ENCODE measurements at regions not wholly inside any gene's neighbourhood (a gene's known extent, or its start where the extent isn't known, plus 50 kb on each side); places are given as distances from the start of the nearest gene placed in this dataset.

DNA sequence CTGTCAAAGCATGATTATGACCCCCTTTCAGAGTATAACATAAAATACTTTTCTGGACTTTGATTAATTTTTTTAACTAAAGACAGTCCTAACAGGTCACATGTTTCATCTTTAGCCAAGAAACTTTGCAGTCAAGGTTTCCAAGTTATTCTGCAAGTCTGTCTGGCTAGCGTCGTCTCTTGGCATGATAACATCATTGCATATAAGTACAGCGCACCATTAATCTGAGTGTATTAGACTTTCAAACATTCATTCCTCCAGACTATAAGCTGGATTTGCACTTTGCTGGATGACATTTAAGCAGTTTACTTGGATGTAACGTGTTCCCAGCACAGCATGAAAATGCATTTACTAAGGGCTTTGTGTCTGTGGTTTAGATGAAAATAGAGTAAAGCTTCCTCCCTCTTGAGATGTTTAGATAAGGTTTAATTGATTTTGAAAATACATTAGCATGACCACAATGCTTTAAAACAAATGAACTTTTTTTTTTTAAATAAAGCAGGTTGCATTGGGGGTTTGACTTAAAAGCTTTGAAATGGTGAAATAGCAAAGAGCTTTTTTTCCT is 349.0 kb upstream of the MTPN start:
- H3K4me3 ChIP-seq (ENCODE audit: low read length), result no peak overlapping the region
- CTCF ChIA-PET, result no interaction called here
- POLR2A ChIA-PET, result no interaction called here

DNA sequence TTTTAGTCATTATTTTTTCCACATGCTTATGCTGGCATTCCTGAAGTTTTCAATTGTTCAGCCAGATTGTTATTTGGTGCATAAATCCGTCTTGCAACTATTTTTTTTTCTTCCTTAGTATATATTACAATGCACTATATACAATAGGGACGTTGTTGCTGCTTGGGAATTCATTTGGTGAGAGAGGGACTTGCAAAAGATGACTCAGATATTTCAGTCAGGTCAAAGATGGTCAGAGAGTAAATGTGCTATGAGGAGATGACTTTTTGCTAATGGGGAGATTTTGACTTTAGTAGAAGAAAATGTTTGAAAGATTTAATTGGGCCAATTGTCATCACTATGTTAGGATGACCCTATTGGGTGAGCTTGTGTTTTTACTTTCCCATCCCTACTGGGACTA is 348.4 kb upstream of the MTPN start:
- intact Hi-C loops (cut with micrococcal nuclease), result no loop called here
- ATAC-seq (no peak), DNase-seq (no peak)
- Histone ChIP-seq H3K9me3 (ENCODE audit: control insufficient read depth in 2 of 3, low read length in 3 of 3) (no peaks in the 10 kb centered on the region), H3K36me3 (ENCODE audit: control insufficient read depth in 2 of 3, insufficient read depth in 3 of 3, low read length in 3 of 3) (no peaks in the 10 kb centered on the region), H3K27ac (ENCODE audit: low read depth, low read length) (no peak overlapping the region), H3K27me3 (ENCODE audit: control insufficient read depth in 2 of 2, insufficient read depth in 2 of 2, low read length in 2 of 2) (no peaks in the 10 kb centered on the region), H3K4me3 (ENCODE audit: low read length) (no peak overlapping the region), H3K4me1 (ENCODE audit: control insufficient read depth in 2 of 2, insufficient read depth in 2 of 2, low read length in 2 of 2) (no peaks in the 10 kb centered on the region)
- H3K9me3 Mint-ChIP-seq, result peaks cover 0 to 6% (median 0%) of the 10 kb centered on the region in 11 donors
- CTCF ChIA-PET, result no interaction called here
- H3K4me1 Mint-ChIP-seq, result no peaks in the 10 kb centered on the region
- POLR2A ChIA-PET, result no interaction called here
- no peak overlapping the region for H3K4me3 Mint-ChIP-seq
- H3K36me3 Mint-ChIP-seq, result no peaks in the 10 kb centered on the region
- peaks cover 0 to 8% (median 0%) of the 10 kb centered on the region in 5 donors for H3K27me3 Mint-ChIP-seq
- no peak overlapping the region for H3K27ac Mint-ChIP-seq

More for the DNA sequence above, 349.0 kb upstream of the MTPN start:
- Mint-ChIP-seq H3K4me1 (no peaks in the 10 kb centered on the region), H3K4me3 (no peak overlapping the region), H3K27me3 (peaks cover 0 to 8% (median 0%) of the 10 kb centered on the region in 5 donors), H3K9me3 (peaks cover 0 to 5% (median 0%) of the 10 kb centered on the region in 11 donors), H3K27ac (no peak overlapping the region), H3K36me3 (no peaks in the 10 kb centered on the region)
- Histone ChIP-seq H3K27me3 (ENCODE audit: control insufficient read depth in 2 of 2, insufficient read depth in 2 of 2, low read length in 2 of 2) (no peaks in the 10 kb centered on the region), H3K4me1 (ENCODE audit: control insufficient read depth in 2 of 2, insufficient read depth in 2 of 2, low read length in 2 of 2) (no peaks in the 10 kb centered on the region), H3K9me3 (ENCODE audit: control insufficient read depth in 2 of 3, low read length in 3 of 3) (no peaks in the 10 kb centered on the region), H3K36me3 (ENCODE audit: control insufficient read depth in 2 of 3, insufficient read depth in 3 of 3, low read length in 3 of 3) (no peaks in the 10 kb centered on the region), H3K27ac (ENCODE audit: low read depth, low read length) (no peak overlapping the region)
- intact Hi-C loops (cut with micrococcal nuclease), result no loop called here
- no peak for DNase-seq
- ATAC-seq, result no peak

DNA sequence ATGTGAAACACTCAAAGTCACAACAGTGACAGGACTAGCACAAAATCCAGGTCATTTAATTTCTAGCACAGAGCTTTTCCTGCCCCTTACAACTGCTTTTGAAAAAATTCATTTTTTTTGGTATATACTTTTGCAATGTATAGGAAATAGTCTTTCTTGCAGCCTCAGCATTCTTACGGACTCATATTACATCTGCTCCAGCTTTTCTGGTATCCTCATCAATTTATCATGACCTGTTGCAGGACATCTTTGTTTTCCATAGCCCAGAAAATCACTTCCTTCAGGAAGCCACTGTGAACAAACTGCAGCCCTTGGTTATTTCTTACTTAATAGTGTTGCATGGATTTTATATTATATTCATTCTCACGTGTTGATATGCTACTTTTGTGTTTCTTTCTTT is 347.9 kb upstream of the MTPN start:
- ChIA-PET POLR2A (no interaction called here), CTCF (no interaction called here)
- Histone ChIP-seq H3K4me1 (ENCODE audit: control insufficient read depth in 2 of 2, insufficient read depth in 2 of 2, low read length in 2 of 2) (no peaks in the 10 kb centered on the region), H3K27me3 (ENCODE audit: control insufficient read depth in 2 of 2, insufficient read depth in 2 of 2, low read length in 2 of 2) (no peaks in the 10 kb centered on the region), H3K9me3 (ENCODE audit: control insufficient read depth in 2 of 3, low read length in 3 of 3) (no peaks in the 10 kb centered on the region), H3K4me3 (ENCODE audit: low read length) (no peak overlapping the region), H3K27ac (ENCODE audit: low read depth, low read length) (no peak overlapping the region), H3K36me3 (ENCODE audit: control insufficient read depth in 2 of 3, insufficient read depth in 3 of 3, low read length in 3 of 3) (no peaks in the 10 kb centered on the region)
- DNase-seq (no peak), ATAC-seq (no peak)
- no peaks in the 10 kb centered on the region for H3K4me1 Mint-ChIP-seq
- H3K36me3 Mint-ChIP-seq, result no peaks in the 10 kb centered on the region
- peaks cover 0 to 8% (median 1%) of the 10 kb centered on the region in 11 donors for H3K9me3 Mint-ChIP-seq
- intact Hi-C loops (cut with micrococcal nuclease), result no loop called here
- H3K4me3 Mint-ChIP-seq, result no peak overlapping the region
- peaks cover 0 to 8% (median 0%) of the 10 kb centered on the region in 5 donors for H3K27me3 Mint-ChIP-seq
- H3K27ac Mint-ChIP-seq, result no peak overlapping the region

DNA sequence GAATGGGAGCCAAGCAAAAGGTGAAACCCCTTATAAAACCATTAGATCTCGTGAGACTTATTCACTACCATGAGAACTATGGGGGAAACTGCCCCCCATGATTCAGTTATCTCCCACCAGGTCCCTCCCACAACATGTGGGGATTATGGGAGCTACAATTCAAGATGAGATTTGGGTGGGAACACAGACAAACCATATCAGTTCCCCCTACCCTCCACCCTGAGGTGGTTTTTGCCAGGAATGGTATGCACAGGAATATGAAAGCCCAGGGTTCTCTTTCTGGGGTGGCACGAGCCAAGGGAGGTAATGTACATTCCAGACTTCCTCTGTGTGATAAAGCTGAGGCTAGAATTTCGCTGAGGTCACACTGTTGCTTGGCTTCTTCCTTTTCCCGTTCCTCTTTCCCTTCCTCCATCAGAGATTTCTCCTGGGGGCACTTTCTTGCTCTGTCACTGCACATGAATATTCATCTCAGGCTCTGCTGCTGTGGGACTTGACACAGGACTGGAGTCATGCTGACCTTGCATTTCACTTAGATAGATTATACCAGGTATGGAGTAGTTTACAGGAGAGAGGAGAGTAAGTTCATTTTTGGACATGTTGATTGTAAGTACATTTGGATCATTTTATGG is 347.0 kb upstream of the MTPN start:
- ChIA-PET POLR2A (no interaction called here), CTCF (no interaction called here)
- no peak overlapping the region for H3K27ac Mint-ChIP-seq
- no peak for DNase-seq
- Histone ChIP-seq H3K27me3 (ENCODE audit: control insufficient read depth in 2 of 2, insufficient read depth in 2 of 2, low read length in 2 of 2) (no peaks in the 10 kb centered on the region), H3K27ac (ENCODE audit: low read depth, low read length) (no peak overlapping the region), H3K36me3 (ENCODE audit: control insufficient read depth in 2 of 3, insufficient read depth in 3 of 3, low read length in 3 of 3) (no peaks in the 10 kb centered on the region), H3K9me3 (ENCODE audit: control insufficient read depth in 2 of 3, low read length in 3 of 3) (no peaks in the 10 kb centered on the region), H3K4me3 (ENCODE audit: low read length) (no peak overlapping the region), H3K4me1 (ENCODE audit: control insufficient read depth in 2 of 2, insufficient read depth in 2 of 2, low read length in 2 of 2) (no peaks in the 10 kb centered on the region)
- H3K27me3 Mint-ChIP-seq, result peaks cover 0 to 8% (median 0%) of the 10 kb centered on the region in 5 donors
- no peaks in the 10 kb centered on the region for H3K36me3 Mint-ChIP-seq
- ATAC-seq, result no peak
- intact Hi-C loops (cut with micrococcal nuclease), result no loop called here
- peaks cover 0 to 13% (median 3%) of the 10 kb centered on the region in 11 donors for H3K9me3 Mint-ChIP-seq
- H3K4me1 Mint-ChIP-seq, result no peaks in the 10 kb centered on the region
- no peak overlapping the region for H3K4me3 Mint-ChIP-seq

DNA sequence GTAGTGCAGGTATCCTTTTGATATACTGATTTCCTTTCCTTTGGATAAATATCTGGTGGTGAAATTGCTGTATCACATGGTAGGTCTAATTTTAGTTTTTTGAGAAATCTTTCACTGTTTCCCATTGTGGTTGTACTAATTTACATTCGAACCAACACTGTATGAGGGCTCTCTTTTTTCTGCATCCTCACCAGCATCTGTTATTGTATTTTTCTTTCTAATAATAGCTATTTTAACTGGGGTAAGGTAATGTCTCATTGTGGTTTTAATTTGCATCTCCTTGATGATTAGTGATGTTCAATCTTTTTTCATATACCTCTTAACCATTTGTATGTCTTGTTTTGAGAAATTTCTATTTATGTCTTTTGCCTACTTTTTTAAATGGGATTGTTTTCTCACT is 335.4 kb upstream of the MTPN start:
- POLR2A ChIA-PET, result no interaction called here
- H3K9me3 Mint-ChIP-seq, result peaks cover 1 to 38% (median 21%) of the 10 kb centered on the region in 11 donors
- H3K4me1 Mint-ChIP-seq, result no peaks in the 10 kb centered on the region

DNA sequence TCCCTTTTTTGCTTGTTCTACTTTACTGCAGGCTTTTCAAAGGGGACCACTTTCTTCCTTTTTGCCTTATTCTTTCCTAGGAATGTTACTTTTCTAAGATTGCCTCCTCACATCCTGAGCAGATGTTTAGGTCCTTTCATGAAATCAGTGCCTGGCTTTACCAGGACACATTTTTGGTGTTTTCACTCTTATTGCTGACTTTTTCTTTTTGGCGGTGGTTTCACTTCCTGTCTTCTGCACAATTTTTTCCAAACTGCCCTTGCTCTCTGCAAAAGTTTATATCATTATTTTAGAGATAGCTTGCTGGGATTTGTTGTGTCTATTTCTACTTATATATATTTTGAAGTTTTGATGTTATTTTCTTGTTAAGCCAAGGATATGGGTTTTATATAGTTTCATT is 332.2 kb upstream of the MTPN start:
- H3K36me3 Mint-ChIP-seq, result peaks cover 0 to 8% (median 0%) of the 10 kb centered on the region in 5 donors
- Histone ChIP-seq H3K27me3 (ENCODE audit: control insufficient read depth in 2 of 2, insufficient read depth in 2 of 2, low read length in 2 of 2) (no peaks in the 10 kb centered on the region), H3K9me3 (ENCODE audit: control insufficient read depth in 2 of 3, low read length in 3 of 3) (peaks cover 0 to 8% (median 0%) of the 10 kb centered on the region in 3 experiments), H3K27ac (ENCODE audit: low read depth, low read length) (no peak overlapping the region), H3K36me3 (ENCODE audit: control insufficient read depth in 2 of 3, insufficient read depth in 3 of 3, low read length in 3 of 3) (no peaks in the 10 kb centered on the region), H3K4me3 (ENCODE audit: low read length) (no peak overlapping the region), H3K4me1 (ENCODE audit: control insufficient read depth in 2 of 2, insufficient read depth in 2 of 2, low read length in 2 of 2) (no peaks in the 10 kb centered on the region)
- ChIA-PET CTCF (no interaction called here), POLR2A (no interaction called here)
- H3K4me3 Mint-ChIP-seq, result no peak overlapping the region
- H3K9me3 Mint-ChIP-seq, result peaks cover 2 to 25% (median 14%) of the 10 kb centered on the region in 11 donors
- DNase-seq, result no peak
- intact Hi-C loops (cut with micrococcal nuclease), result no loop called here
- H3K27me3 Mint-ChIP-seq, result peaks cover 0 to 4% (median 0%) of the 10 kb centered on the region in 5 donors
- no peaks in the 10 kb centered on the region for H3K4me1 Mint-ChIP-seq
- H3K27ac Mint-ChIP-seq, result no peak overlapping the region
- ATAC-seq, result no peak

More for the DNA sequence above, 335.4 kb upstream of the MTPN start:
- H3K27me3 Mint-ChIP-seq, result peaks cover 0 to 4% (median 0%) of the 10 kb centered on the region in 5 donors
- no peaks in the 10 kb centered on the region for H3K4me1 ChIP-seq (ENCODE audit: control insufficient read depth in 2 of 2, insufficient read depth in 2 of 2, low read length in 2 of 2)
- H3K27me3 ChIP-seq (ENCODE audit: control insufficient read depth in 2 of 2, insufficient read depth in 2 of 2, low read length in 2 of 2), result no peaks in the 10 kb centered on the region
- no peak overlapping the region for H3K4me3 ChIP-seq (ENCODE audit: low read length)
- CTCF ChIA-PET, result no interaction called here
- intact Hi-C loops (cut with micrococcal nuclease), result no loop called here
- H3K27ac ChIP-seq (ENCODE audit: low read depth, low read length), result no peak overlapping the region
- DNase-seq (no peak), ATAC-seq (no peak)
- H3K4me3 Mint-ChIP-seq, result no peak overlapping the region
- H3K27ac Mint-ChIP-seq, result no peak overlapping the region
- peaks cover 0 to 8% (median 0%) of the 10 kb centered on the region in 3 experiments for H3K9me3 ChIP-seq (ENCODE audit: control insufficient read depth in 2 of 3, low read length in 3 of 3)
- H3K36me3 ChIP-seq (ENCODE audit: control insufficient read depth in 2 of 3, insufficient read depth in 3 of 3, low read length in 3 of 3), result no peaks in the 10 kb centered on the region
- H3K36me3 Mint-ChIP-seq, result peaks cover 0 to 8% (median 0%) of the 10 kb centered on the region in 5 donors

DNA sequence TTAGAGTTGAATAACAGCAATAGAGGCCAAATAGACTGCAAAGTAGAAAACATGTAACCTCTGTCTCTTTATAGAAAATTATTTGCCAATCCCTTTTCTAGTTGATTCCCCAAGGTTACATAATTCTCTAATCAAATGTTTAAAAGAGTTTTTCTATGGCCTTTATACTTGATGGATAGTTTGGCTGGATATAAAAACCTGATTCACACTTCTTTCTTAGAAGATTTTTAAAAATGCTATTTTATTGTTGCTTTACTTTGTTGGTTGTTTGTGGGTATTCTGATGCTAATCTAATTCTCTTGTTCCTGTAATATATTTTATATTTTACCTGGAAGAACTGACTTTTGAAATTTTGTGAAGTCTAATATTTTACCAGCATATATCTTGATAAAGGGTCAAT is 331.1 kb upstream of the MTPN start:
- Mint-ChIP-seq H3K4me3 (no peak overlapping the region), H3K27ac (no peak overlapping the region), H3K36me3 (peaks cover 0 to 8% (median 0%) of the 10 kb centered on the region in 5 donors), H3K27me3 (peaks cover 0 to 4% (median 0%) of the 10 kb centered on the region in 5 donors), H3K4me1 (no peaks in the 10 kb centered on the region), H3K9me3 (peaks cover 2 to 26% (median 14%) of the 10 kb centered on the region in 11 donors)
- ChIA-PET POLR2A (no interaction called here), CTCF (no interaction called here)
- no peak for ATAC-seq
- Histone ChIP-seq H3K4me1 (ENCODE audit: control insufficient read depth in 2 of 2, insufficient read depth in 2 of 2, low read length in 2 of 2) (no peaks in the 10 kb centered on the region), H3K4me3 (ENCODE audit: low read length) (no peak overlapping the region), H3K36me3 (ENCODE audit: control insufficient read depth in 2 of 3, insufficient read depth in 3 of 3, low read length in 3 of 3) (no peaks in the 10 kb centered on the region), H3K27me3 (ENCODE audit: control insufficient read depth in 2 of 2, insufficient read depth in 2 of 2, low read length in 2 of 2) (no peaks in the 10 kb centered on the region), H3K27ac (ENCODE audit: low read depth, low read length) (no peak overlapping the region), H3K9me3 (ENCODE audit: control insufficient read depth in 2 of 3, low read length in 3 of 3) (peaks cover 0 to 8% (median 0%) of the 10 kb centered on the region in 3 experiments)
- no peak for DNase-seq
- intact Hi-C loops (cut with micrococcal nuclease), result no loop called here
